Brain microvascular endothelial cell (primary cell): ENCODE measurements at regions not wholly inside any gene's neighbourhood (a gene's known extent, or its start where the extent isn't known, plus 50 kb on each side); places are given as distances from the start of the nearest gene placed in this dataset.

Experiments used
- DNase-seq: peaks from one replicate; pipeline ENCODE4 v3.0.0-alpha.2; 2020
- H3K27ac ChIP-seq: fragments of 250-450 bp; sonication (Bioruptor Pico); 2 replicates; pipeline ENCODE4 v1.5.1; 2020; ENCODE audit warnings: mild to moderate bottlenecking, moderate library complexity
- H3K27me3 ChIP-seq: fragments of 250-450 bp; sonication (Bioruptor Pico); replicated peaks from 2 replicates; pipeline ENCODE4 v1.5.1; 2020; ENCODE audit warnings: mild to moderate bottlenecking
- H3K36me3 ChIP-seq: fragments of 250-450 bp; sonication (Bioruptor Pico); replicated peaks from 2 replicates; pipeline ENCODE4 v1.5.1; 2020; ENCODE audit warnings: mild to moderate bottlenecking
- H3K4me3 ChIP-seq: 2 replicates; pipeline ENCODE4 v1.5.1; 2011; ENCODE audit warnings: low read depth, mild to moderate bottlenecking, control low read depth, low read length, moderate library complexity
- in situ Hi-C: cut with HindIII; loops from 2 replicates; pipeline ENCODE4 v1.10.0; 2017; ENCODE audit warnings: low sequenced_read_pairs, low pct_ligation_motif_present
- TF ChIP-seq, protein P1 (sequence below): IDR thresholded peaks from 2 replicates; pipeline ENCODE4 v1.5.1; 2011; ENCODE audit warnings: low read depth, mild to moderate bottlenecking, moderate library complexity, low read length, control low read depth, inconsistent platforms; ENCODE audit errors: missing control alignments

DNA sequence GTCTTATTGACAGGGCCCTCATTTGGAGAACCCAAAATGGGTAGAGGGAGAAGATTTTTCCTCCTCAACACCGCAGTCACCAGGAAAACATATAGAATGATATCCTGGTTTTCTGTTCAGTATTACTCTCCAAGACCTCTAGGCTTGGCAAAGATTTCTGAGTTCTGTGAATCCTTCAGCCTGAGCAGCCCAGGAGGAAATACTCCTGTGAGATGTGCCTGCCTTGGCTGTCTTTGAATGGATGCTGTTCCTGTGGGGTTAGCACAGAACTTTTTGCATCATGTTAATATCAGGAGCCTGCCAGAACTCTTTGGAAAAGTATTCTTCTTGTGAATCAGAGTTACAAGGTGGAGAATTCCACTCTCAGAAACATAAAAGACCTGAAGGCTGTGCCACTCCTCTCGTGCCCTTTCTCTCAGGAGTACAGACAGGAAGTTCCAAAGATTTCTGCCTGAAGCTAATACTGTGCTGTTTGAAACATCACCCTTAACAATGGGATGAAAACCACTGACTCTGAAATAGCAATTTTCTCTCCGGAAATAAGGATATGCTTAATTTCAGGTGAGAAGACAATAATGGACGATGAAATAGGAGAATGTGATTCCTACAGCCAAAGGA, 520.1 kb upstream of the NBEA start:
- no peaks in the 10 kb centered on the region for H3K36me3 ChIP-seq
- no peaks in the 10 kb centered on the region for H3K27me3 ChIP-seq
- in situ Hi-C loops = no loop called here
- H3K27ac ChIP-seq = no peak overlapping the region
- no peak for DNase-seq
- TF ChIP-seq, protein P1, sequence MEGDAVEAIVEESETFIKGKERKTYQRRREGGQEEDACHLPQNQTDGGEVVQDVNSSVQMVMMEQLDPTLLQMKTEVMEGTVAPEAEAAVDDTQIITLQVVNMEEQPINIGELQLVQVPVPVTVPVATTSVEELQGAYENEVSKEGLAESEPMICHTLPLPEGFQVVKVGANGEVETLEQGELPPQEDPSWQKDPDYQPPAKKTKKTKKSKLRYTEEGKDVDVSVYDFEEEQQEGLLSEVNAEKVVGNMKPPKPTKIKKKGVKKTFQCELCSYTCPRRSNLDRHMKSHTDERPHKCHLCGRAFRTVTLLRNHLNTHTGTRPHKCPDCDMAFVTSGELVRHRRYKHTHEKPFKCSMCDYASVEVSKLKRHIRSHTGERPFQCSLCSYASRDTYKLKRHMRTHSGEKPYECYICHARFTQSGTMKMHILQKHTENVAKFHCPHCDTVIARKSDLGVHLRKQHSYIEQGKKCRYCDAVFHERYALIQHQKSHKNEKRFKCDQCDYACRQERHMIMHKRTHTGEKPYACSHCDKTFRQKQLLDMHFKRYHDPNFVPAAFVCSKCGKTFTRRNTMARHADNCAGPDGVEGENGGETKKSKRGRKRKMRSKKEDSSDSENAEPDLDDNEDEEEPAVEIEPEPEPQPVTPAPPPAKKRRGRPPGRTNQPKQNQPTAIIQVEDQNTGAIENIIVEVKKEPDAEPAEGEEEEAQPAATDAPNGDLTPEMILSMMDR = no peak
- no peak overlapping the region for H3K4me3 ChIP-seq

DNA sequence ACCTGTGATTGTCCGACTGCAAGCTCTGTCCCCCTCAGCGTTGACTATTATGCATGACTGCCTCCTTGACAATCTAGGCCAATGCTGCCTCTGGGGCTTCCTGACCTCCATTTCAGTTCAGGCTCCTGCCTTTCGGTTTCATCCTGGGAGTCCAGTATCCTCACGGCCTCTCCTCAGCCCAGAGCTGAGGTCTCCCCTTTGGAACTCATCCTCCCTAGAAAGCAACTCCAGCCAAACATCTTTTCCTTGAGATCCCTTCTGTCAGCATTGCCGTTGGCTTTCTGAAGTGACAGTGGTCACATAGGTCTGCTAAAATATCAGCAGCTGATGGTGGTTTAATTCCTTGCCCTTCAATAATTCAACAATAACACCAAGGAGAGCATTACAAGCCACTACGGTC, 519.1 kb upstream of the NBEA start:
- no peak for DNase-seq
- H3K27me3 ChIP-seq = no peaks in the 10 kb centered on the region
- H3K27ac ChIP-seq = no peak overlapping the region
- H3K4me3 ChIP-seq = no peak overlapping the region
- in situ Hi-C loops = no loop called here
- TF ChIP-seq, protein P1 = no peak
- no peaks in the 10 kb centered on the region for H3K36me3 ChIP-seq

DNA sequence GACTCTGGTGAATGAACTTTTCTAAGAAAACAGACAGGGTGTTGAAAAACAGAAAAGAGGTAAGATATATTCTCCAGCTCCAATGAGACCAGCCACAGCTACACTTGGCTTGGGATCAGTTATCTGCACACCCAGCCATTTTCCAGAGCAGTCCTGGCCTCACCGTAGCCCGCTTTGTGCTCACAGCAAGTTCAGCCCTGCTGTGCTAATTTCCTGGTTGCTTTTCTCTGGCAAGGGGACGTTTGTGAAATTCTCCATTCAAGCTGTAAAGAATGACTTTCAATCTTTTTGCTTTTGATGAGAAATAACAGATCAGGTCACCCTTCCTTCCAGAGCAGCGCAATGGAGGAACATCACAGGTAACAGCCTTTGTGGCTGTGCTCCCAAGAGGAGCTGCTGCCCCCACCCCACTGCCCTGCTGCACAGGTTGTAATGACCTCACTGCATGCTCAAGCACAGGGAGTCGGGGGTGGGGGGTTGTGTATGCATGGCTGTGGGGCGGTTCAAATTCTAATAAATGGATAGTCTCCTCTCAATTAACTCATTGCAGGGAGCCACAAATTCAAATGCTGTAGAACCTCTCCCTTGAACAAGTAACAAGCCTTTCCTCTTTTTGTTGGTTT, 516.6 kb upstream of the NBEA start:
- Histone ChIP-seq H3K36me3 (no peaks in the 10 kb centered on the region), H3K27me3 (no peaks in the 10 kb centered on the region), H3K27ac (no peak overlapping the region), H3K4me3 (no peak overlapping the region)
- TF ChIP-seq, protein P1 = no peak
- DNase-seq = no peak
- in situ Hi-C loops = no loop called here

DNA sequence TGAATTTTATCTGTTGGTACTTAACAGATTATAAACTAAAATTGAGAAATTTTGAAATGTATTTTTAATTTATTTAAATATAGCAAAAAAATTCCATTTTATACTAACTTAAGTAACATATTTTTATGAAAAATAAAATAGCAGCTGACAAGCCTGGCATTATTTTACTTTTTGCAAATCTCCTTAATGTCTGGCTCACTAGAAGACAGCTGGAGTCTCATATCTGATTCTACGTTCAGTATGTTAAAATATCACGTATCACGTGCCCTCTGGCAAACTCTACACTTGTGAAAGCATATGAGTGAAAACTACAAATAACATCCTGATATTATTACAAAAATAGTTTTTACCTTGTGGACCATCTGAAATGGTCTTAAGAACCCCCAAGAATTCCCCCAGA, 513.2 kb upstream of the NBEA start:
- in situ Hi-C loops = no loop called here
- Histone ChIP-seq H3K4me3 (no peak overlapping the region), H3K27me3 (no peaks in the 10 kb centered on the region), H3K36me3 (no peaks in the 10 kb centered on the region), H3K27ac (no peak overlapping the region)
- DNase-seq = no peak
- TF ChIP-seq, protein P1 = no peak

DNA sequence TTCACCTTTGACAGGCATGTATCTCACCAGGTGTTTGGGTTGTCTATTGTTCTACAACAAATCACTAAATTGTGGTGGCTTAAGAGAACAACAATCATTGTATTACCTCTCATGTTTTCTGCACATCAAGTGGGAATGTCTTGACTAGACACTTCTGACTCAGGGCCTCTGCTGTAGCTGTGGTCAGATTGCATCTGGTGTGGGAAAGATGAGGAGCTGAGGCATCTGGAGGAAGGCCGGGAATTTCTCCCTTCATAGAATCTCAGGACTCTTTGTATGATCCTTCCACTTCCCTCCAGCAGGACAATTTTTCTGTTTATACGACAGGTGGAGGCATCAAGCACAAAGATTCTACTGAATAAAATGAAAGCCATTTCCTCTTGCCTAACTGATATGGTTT, 511.8 kb upstream of the NBEA start:
- TF ChIP-seq, protein P1 = no peak
- Histone ChIP-seq H3K27me3 (no peaks in the 10 kb centered on the region), H3K4me3 (no peak overlapping the region), H3K36me3 (no peaks in the 10 kb centered on the region), H3K27ac (no peak overlapping the region)
- in situ Hi-C loops = no loop called here
- DNase-seq = peak; percentile 67
